ENCODE measurements at regions not wholly inside any gene's neighbourhood (a gene's known extent, or its start where the extent isn't known, plus 50 kb on each side); places are given as distances from the start of the nearest gene placed in this dataset.

GRCh38 chr1:4485878-4486277, 168.5 kb upstream of the AJAP1 start:
- TF ChIP-seq POLR2A (IDR thresholded peaks at IDR 0.05; ENCODE audit: low read depth, low read length) = no peak
- TF ChIP-seq CTCF (conservative IDR thresholded peaks at IDR 0.05; ENCODE audit: low read depth, low read length) = no peak
- no peak for TF ChIP-seq FOS (IDR thresholded peaks at IDR 0.05; ENCODE audit: low read depth, low read length)
- TF ChIP-seq RFX5 (IDR thresholded peaks at IDR 0.05; ENCODE audit: low read depth, low read length) = no peak
- no peak for TF ChIP-seq CEBPB (IDR thresholded peaks at IDR 0.05; ENCODE audit: low read depth, low read length)
- TF ChIP-seq ELK1 (IDR thresholded peaks at IDR 0.05; ENCODE audit: borderline replicate concordance, low read depth, low read length) = no peak
- TF ChIP-seq RAD21 (IDR thresholded peaks at IDR 0.05; ENCODE audit: low read length) = no peak
- TF ChIP-seq CHD1 (IDR thresholded peaks at IDR 0.05; ENCODE audit: low read depth, low read length) = no peak
- no peak for TF ChIP-seq RCOR1 (IDR thresholded peaks at IDR 0.05; ENCODE audit: insufficient replicate concordance, low read length)
- TF ChIP-seq MXI1 (IDR thresholded peaks at IDR 0.05; ENCODE audit: borderline replicate concordance, low read depth, low read length) = no peak
- no peak for TF ChIP-seq USF2 (IDR thresholded peaks at IDR 0.05; ENCODE audit: low read depth, low read length)
